HepG2 (cell line): ENCODE measurements at regions not wholly inside any gene's neighbourhood (a gene's known extent, or its start where the extent isn't known, plus 50 kb on each side); places are given as distances from the start of the nearest gene placed in this dataset.

Experiments used
- ATAC-seq: fragments of 200-7000 bp; cut with Tn5 transposase; 3 replicates; pipeline ENCODE4 v1.9.1; 2020; ENCODE audit warnings: mild to moderate bottlenecking, moderate library complexity
- BruUV-seq: library from RNA; stranded (reverse); fragments of 400-500 nt; replicated peaks from 2 replicates; lab custom pipeline; 2021; lab: Mats Ljungman, UMichigan
- CTCF ChIA-PET: fragments of 300-600 bp; formaldehyde crosslinking; extraction: SDS; loops from one replicate; lab custom pipeline; 2021; ENCODE audit warnings: low total read pairs, inconsistent platforms, low intra/inter-chr PET ratio; lab: Yijun Ruan, JAX
- POLR2A ChIA-PET: fragments of 350-600 bp; sonication (Branson Sonifier 250); formaldehyde crosslinking; loops from one replicate; lab custom pipeline; 2020; ENCODE audit warnings: antibody characterized with exemption, inconsistent platforms; lab: Yijun Ruan, JAX
- DNase-seq: peaks from one replicate; pipeline ENCODE4 v3.0.0-alpha.2; 2015; ENCODE audit warnings: low spot score
- FAIRE-seq: peaks from 3 replicates; lab custom pipeline; 2011; peaks lifted over from hg19 to GRCh38; lab: Jason Lieb, UNC
- H2AFZ ChIP-seq: one replicate; pipeline ENCODE4 v1.6.1; 2011; ENCODE audit warnings: low read length, inconsistent platforms
- H3K27ac ChIP-seq: fragments of 300-600 bp; 3 replicates; pipeline ENCODE4 v1.8.0; 2011; ENCODE audit warnings: mixed run types, mild to moderate bottlenecking, mixed read lengths, low read length, inconsistent platforms; ENCODE audit not compliant: insufficient read depth; ENCODE audit errors: extremely low read length
- H3K27me3 ChIP-seq, 2 experiments: fragments of 200-600 bp in 1 of 2; 2 replicates in 1 of 2; 3 replicates in 1 of 2; pipeline versions ENCODE4 v1.6.0 to v1.8.0; 2011; ENCODE audit warnings: low read length in 2 of 2, mild to moderate bottlenecking in 2 of 2, moderate library complexity in 2 of 2, inconsistent platforms in 1 of 2; ENCODE audit not compliant: insufficient read depth in 2 of 2, control insufficient read depth in 1 of 2
- H3K36me3 ChIP-seq, 2 experiments: fragments of 200-600 bp in 1 of 2; replicated peaks in 1 of 2; 2 replicates in 1 of 2; 3 replicates in 1 of 2; pipeline versions ENCODE4 v1.5.1 to v1.8.0; 2011; ENCODE audit warnings: low read length in 2 of 2, inconsistent platforms in 1 of 2; ENCODE audit not compliant: insufficient read depth in 2 of 2, control insufficient read depth in 1 of 2
- H3K4me1 ChIP-seq: 2 replicates; pipeline ENCODE4 v1.5.1; 2012; ENCODE audit warnings: low read length, inconsistent platforms; ENCODE audit not compliant: insufficient read depth
- H3K4me2 ChIP-seq: 2 replicates; pipeline ENCODE4 v1.6.0; 2011; ENCODE audit warnings: low read depth, low read length, inconsistent platforms
- H3K4me3 ChIP-seq, 3 experiments: fragments of 200-600 bp in 1 of 3; sonication (generic), shearing (Covaris generic) in 1 of 3; replicated peaks in 1 of 3; 2 replicates each; pipeline ENCODE4 v1.5.1; 2011 to 2016; ENCODE audit warnings: low read length in 3 of 3, inconsistent platforms in 2 of 3, low read depth in 2 of 3, mild to moderate bottlenecking in 2 of 3, control low read depth in 1 of 3, mixed read lengths in 1 of 3; ENCODE audit not compliant: insufficient read depth in 1 of 3
- H3K79me2 ChIP-seq: one replicate; pipeline ENCODE4 v1.6.1; 2011; ENCODE audit warnings: low read length, inconsistent platforms; ENCODE audit not compliant: insufficient read depth
- H3K9ac ChIP-seq: 2 replicates; pipeline ENCODE4 v1.6.0; 2011; ENCODE audit warnings: mild to moderate bottlenecking, low read depth, low read length, inconsistent platforms; ENCODE audit not compliant: insufficient read depth
- H3K9me3 ChIP-seq: 2 replicates; pipeline ENCODE4 v1.5.1; 2012; ENCODE audit warnings: mild to moderate bottlenecking, low read length
- H4K20me1 ChIP-seq: 2 replicates; pipeline ENCODE4 v1.6.0; 2011; ENCODE audit warnings: inconsistent platforms, mild to moderate bottlenecking, low read length, moderate library complexity; ENCODE audit not compliant: insufficient read depth
- BRCA1 ChIP-seq: sonication (generic); formaldehyde crosslinking; IDR thresholded peaks from 2 replicates; pipeline ENCODE4 v1.4.0; 2020; ENCODE audit warnings: missing genetic modification reagents
- CBFB ChIP-seq: sonication (generic); formaldehyde crosslinking; IDR thresholded peaks from 2 replicates; pipeline ENCODE4 v1.4.0; 2020; ENCODE audit warnings: missing genetic modification reagents
- RELA ChIP-seq: sonication (generic); formaldehyde crosslinking; IDR thresholded peaks from 2 replicates; pipeline ENCODE4 v1.4.0; 2020; ENCODE audit warnings: missing genetic modification reagents
- SP5 ChIP-seq: IDR thresholded peaks from 2 replicates; pipeline ENCODE4 v1.6.1; 2016; ENCODE audit warnings: low read depth, borderline replicate concordance
- TEAD3 ChIP-seq: optimal IDR thresholded peaks from 2 replicates; pipeline ENCODE3; 2016; ENCODE audit warnings: borderline replicate concordance
- THAP11 ChIP-seq: IDR thresholded peaks from 2 replicates; pipeline ENCODE4 v1.6.1; 2016; ENCODE audit warnings: missing biosample characterization, missing genetic modification reagents
- TOPORS ChIP-seq: sonication (generic); formaldehyde crosslinking; IDR thresholded peaks from 2 replicates; pipeline ENCODE4 v1.8.0; 2023; ENCODE audit warnings: mild to moderate bottlenecking, missing genetic modification reagents
- ZBTB7A ChIP-seq: sonication (generic); formaldehyde crosslinking; IDR thresholded peaks from 2 replicates; pipeline ENCODE4 v1.8.0; 2022; ENCODE audit warnings: mild to moderate bottlenecking, missing genetic modification reagents
- ZNF317 ChIP-seq: sonication (generic); formaldehyde crosslinking; IDR thresholded peaks from 2 replicates; pipeline ENCODE4 v1.5.0; 2020; ENCODE audit warnings: mild to moderate bottlenecking, missing genetic modification reagents
- ZNF546 ChIP-seq: sonication (generic); formaldehyde crosslinking; conservative IDR thresholded peaks from 2 replicates; pipeline ENCODE4 v1.8.1; 2023; ENCODE audit warnings: mild to moderate bottlenecking, missing genetic modification reagents
- ZNF780A ChIP-seq: sonication (generic); formaldehyde crosslinking; IDR thresholded peaks from 2 replicates; pipeline ENCODE4 v1.8.0; 2022; ENCODE audit warnings: mild to moderate bottlenecking, missing genetic modification reagents, moderate library complexity
- ZSCAN9 ChIP-seq: IDR thresholded peaks from 2 replicates; pipeline ENCODE4 v1.6.1; 2016; ENCODE audit warnings: borderline replicate concordance
- WGBS: methylation state at CpG from one replicate; pipeline ENCODE4 v1.1.6; 2017; ENCODE audit warnings: low lambda C conversion rate; 5-methylcytosine and 5-hydroxymethylcytosine counted together
- in situ Hi-C: cut with HindIII; loops from 2 replicates; pipeline ENCODE4 v1.10.0; 2017; ENCODE audit warnings: low pct_unique_long_range_greater_than_20kb; ENCODE audit not compliant: extremely low pct_ligation_motif_present
- intact Hi-C: fragments of 100-400 bp; cut with micrococcal nuclease; formaldehyde crosslinking; loops from one replicate; pipeline ENCODE4 v1.10.0; 2022; ENCODE audit not compliant: unreplicated experiment
- TF ChIP-seq, protein P1 (sequence below): sonication (generic); formaldehyde crosslinking; IDR thresholded peaks from 2 replicates; pipeline ENCODE4 v1.5.0; 2020; ENCODE audit warnings: missing genetic modification reagents
- TF ChIP-seq, protein P2 (sequence below): sonication (generic); formaldehyde crosslinking; IDR thresholded peaks from 2 replicates; pipeline ENCODE4 v1.4.0; 2020; ENCODE audit warnings: missing genetic modification reagents
- TF ChIP-seq, protein P3 (sequence below): sonication (generic); formaldehyde crosslinking; conservative IDR thresholded peaks from 2 replicates; pipeline ENCODE4 v1.8.1; 2023; ENCODE audit warnings: missing genetic modification reagents
- TF ChIP-seq, protein P4 (sequence below): sonication (generic); formaldehyde crosslinking; IDR thresholded peaks from 2 replicates; pipeline ENCODE4 v1.8.1; 2022; ENCODE audit warnings: low read depth, mild to moderate bottlenecking, missing genetic modification reagents

GRCh38 chr10:83954193-83954799, 185.0 kb upstream of the GHITM start:
- BruUV-seq, result no TSS peak
- Histone ChIP-seq H4K20me1 (no peaks in the 10 kb centered on the region), H3K27ac (no peak overlapping the region), H3K9me3 (no peaks in the 10 kb centered on the region), H3K79me2 (no peaks in the 10 kb centered on the region), H2AFZ (no peak overlapping the region), H3K27me3 (no peaks in the 10 kb centered on the region; a peak in 1 of 5 replicates), H3K36me3 (no peaks in the 10 kb centered on the region), H3K4me3 (no peak overlapping the region), H3K9ac (no peak overlapping the region), H3K4me1 (no peaks in the 10 kb centered on the region), H3K4me2 (no peak overlapping the region)
- 12% methylated on average over 4 of the region's 4 CpGs for WGBS
- FAIRE-seq (no peak), ATAC-seq (no peak), DNase-seq (no peak)
- intact Hi-C loops, result no loop called here
- in situ Hi-C loops, result no loop called here
- ChIA-PET POLR2A (no interaction called here), CTCF (no interaction called here)
- TF ChIP-seq CBFB (CRISPR knock-in tag), result no peak
- TF ChIP-seq, protein P1, sequence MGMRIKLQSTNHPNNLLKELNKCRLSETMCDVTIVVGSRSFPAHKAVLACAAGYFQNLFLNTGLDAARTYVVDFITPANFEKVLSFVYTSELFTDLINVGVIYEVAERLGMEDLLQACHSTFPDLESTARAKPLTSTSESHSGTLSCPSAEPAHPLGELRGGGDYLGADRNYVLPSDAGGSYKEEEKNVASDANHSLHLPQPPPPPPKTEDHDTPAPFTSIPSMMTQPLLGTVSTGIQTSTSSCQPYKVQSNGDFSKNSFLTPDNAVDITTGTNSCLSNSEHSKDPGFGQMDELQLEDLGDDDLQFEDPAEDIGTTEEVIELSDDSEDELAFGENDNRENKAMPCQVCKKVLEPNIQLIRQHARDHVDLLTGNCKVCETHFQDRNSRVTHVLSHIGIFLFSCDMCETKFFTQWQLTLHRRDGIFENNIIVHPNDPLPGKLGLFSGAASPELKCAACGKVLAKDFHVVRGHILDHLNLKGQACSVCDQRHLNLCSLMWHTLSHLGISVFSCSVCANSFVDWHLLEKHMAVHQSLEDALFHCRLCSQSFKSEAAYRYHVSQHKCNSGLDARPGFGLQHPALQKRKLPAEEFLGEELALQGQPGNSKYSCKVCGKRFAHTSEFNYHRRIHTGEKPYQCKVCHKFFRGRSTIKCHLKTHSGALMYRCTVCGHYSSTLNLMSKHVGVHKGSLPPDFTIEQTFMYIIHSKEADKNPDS (CRISPR knock-in tag), result no peak
- TF ChIP-seq ZNF780A (CRISPR knock-in tag), result no peak
- TF ChIP-seq, protein P2, sequence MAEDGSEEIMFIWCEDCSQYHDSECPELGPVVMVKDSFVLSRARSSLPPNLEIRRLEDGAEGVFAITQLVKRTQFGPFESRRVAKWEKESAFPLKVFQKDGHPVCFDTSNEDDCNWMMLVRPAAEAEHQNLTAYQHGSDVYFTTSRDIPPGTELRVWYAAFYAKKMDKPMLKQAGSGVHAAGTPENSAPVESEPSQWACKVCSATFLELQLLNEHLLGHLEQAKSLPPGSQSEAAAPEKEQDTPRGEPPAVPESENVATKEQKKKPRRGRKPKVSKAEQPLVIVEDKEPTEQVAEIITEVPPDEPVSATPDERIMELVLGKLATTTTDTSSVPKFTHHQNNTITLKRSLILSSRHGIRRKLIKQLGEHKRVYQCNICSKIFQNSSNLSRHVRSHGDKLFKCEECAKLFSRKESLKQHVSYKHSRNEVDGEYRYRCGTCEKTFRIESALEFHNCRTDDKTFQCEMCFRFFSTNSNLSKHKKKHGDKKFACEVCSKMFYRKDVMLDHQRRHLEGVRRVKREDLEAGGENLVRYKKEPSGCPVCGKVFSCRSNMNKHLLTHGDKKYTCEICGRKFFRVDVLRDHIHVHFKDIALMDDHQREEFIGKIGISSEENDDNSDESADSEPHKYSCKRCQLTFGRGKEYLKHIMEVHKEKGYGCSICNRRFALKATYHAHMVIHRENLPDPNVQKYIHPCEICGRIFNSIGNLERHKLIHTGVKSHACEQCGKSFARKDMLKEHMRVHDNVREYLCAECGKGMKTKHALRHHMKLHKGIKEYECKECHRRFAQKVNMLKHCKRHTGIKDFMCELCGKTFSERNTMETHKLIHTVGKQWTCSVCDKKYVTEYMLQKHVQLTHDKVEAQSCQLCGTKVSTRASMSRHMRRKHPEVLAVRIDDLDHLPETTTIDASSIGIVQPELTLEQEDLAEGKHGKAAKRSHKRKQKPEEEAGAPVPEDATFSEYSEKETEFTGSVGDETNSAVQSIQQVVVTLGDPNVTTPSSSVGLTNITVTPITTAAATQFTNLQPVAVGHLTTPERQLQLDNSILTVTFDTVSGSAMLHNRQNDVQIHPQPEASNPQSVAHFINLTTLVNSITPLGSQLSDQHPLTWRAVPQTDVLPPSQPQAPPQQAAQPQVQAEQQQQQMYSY (CRISPR knock-in tag), result no peak
- TF ChIP-seq SP5 (CRISPR knock-in tag), result no peak
- no peak for TF ChIP-seq TEAD3 (CRISPR knock-in tag)
- no peak for TF ChIP-seq ZNF317 (CRISPR knock-in tag)
- TF ChIP-seq ZNF546, result no peak
- TF ChIP-seq BRCA1, result no peak
- no peak for TF ChIP-seq TOPORS (CRISPR knock-in tag)
- TF ChIP-seq RELA, result no peak
- no peak for TF ChIP-seq THAP11 (CRISPR knock-in tag)
- no peak for TF ChIP-seq ZSCAN9 (CRISPR knock-in tag)
- no peak for TF ChIP-seq ZBTB7A
- TF ChIP-seq, protein P3, sequence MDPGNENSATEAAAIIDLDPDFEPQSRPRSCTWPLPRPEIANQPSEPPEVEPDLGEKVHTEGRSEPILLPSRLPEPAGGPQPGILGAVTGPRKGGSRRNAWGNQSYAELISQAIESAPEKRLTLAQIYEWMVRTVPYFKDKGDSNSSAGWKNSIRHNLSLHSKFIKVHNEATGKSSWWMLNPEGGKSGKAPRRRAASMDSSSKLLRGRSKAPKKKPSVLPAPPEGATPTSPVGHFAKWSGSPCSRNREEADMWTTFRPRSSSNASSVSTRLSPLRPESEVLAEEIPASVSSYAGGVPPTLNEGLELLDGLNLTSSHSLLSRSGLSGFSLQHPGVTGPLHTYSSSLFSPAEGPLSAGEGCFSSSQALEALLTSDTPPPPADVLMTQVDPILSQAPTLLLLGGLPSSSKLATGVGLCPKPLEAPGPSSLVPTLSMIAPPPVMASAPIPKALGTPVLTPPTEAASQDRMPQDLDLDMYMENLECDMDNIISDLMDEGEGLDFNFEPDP (CRISPR knock-in tag), result no peak
- TF ChIP-seq, protein P4, sequence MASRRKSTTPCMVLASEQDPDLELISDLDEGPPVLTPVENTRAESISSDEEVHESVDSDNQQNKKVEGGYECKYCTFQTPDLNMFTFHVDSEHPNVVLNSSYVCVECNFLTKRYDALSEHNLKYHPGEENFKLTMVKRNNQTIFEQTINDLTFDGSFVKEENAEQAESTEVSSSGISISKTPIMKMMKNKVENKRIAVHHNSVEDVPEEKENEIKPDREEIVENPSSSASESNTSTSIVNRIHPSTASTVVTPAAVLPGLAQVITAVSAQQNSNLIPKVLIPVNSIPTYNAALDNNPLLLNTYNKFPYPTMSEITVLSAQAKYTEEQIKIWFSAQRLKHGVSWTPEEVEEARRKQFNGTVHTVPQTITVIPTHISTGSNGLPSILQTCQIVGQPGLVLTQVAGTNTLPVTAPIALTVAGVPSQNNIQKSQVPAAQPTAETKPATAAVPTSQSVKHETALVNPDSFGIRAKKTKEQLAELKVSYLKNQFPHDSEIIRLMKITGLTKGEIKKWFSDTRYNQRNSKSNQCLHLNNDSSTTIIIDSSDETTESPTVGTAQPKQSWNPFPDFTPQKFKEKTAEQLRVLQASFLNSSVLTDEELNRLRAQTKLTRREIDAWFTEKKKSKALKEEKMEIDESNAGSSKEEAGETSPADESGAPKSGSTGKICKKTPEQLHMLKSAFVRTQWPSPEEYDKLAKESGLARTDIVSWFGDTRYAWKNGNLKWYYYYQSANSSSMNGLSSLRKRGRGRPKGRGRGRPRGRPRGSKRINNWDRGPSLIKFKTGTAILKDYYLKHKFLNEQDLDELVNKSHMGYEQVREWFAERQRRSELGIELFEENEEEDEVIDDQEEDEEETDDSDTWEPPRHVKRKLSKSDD (CRISPR knock-in tag), result no peak
